Left lung (tissue), 4 donors: ENCODE measurements at regions not wholly inside any gene's neighbourhood (a gene's known extent, or its start where the extent isn't known, plus 50 kb on each side); places are given as distances from the start of the nearest gene placed in this dataset.

Experiments used
- ATAC-seq: fragments of 200-7000 bp; cut with Tn5 transposase; one replicate; pipeline ENCODE4 v1.9.1; 2020; ENCODE audit warnings: moderate library complexity
- DNase-seq, 4 donors: peaks; one replicate each; pipeline ENCODE4 v3.0.0-alpha.2; 2013 to 2020
- H3K27ac ChIP-seq, 2 donors: fragments of 200-600 bp; sonication (generic) in 1 of 2; one replicate each; pipeline versions ENCODE4 v1.5.0 to v1.8.0; 2020 to 2021
- H3K27me3 ChIP-seq, 2 donors: fragments of 200-600 bp; sonication (generic) in 1 of 2; one replicate each; pipeline versions ENCODE4 v1.5.0 to v1.8.0; 2020 to 2021
- H3K36me3 ChIP-seq, 2 donors: fragments of 200-600 bp; sonication (generic) in 1 of 2; one replicate each; pipeline versions ENCODE4 v1.5.0 to v1.8.0; 2020 to 2021
- H3K4me1 ChIP-seq, 2 donors: fragments of 200-600 bp; one replicate each; pipeline ENCODE4 v1.8.0; 2021
- H3K4me3 ChIP-seq, 2 donors: fragments of 200-600 bp; sonication (generic) in 1 of 2; one replicate each; pipeline versions ENCODE4 v1.5.0 to v1.8.0; 2020 to 2021; ENCODE audit warnings: mild to moderate bottlenecking in 1 of 2
- H3K9me3 ChIP-seq, 2 donors: fragments of 200-600 bp; sonication (generic) in 1 of 2; one replicate each; pipeline versions ENCODE4 v1.5.0 to v1.8.0; 2020 to 2021
- CTCF ChIP-seq, 2 donors: fragments of 200-600 bp; sonication (generic) in 1 of 2; IDR thresholded peaks; one replicate each; pipeline versions ENCODE4 v1.5.0 to v1.8.0; 2021; ENCODE audit warnings: antibody characterized with exemption in 2 of 2
- intact Hi-C, 2 donors: fragments of 100-400 bp; cut with DNase I; formaldehyde crosslinking; loops; one replicate each; pipeline versions ENCODE4 v1.11.2 to v1.14.2; 2022
- donor health status: DM: no; HTN: yes; CAD: no.
- donor health status: DM: no; HTN: no; CAD: no.

GRCh38 chr14:97453991-97454390 lies 656.8 kb downstream of the VRK1 start:
- Histone ChIP-seq H3K4me3 (no peak overlapping the region), H3K27me3 (peaks cover 0 to 31% of the 10 kb centered on the region in 2 donors), H3K4me1 (no peaks in the 10 kb centered on the region), H3K27ac (no peak overlapping the region), H3K36me3 (no peaks in the 10 kb centered on the region), H3K9me3 (no peaks in the 10 kb centered on the region)
- intact Hi-C loops: no loop called here
- ATAC-seq: no peak
- no peak for DNase-seq
- TF ChIP-seq CTCF (IDR thresholded peaks at IDR 0.05): no peak

GRCh38 chr14:97456462-97456861 lies 659.3 kb downstream of the VRK1 start:
- H3K4me1 ChIP-seq: peaks cover 0 to 3% of the 10 kb centered on the region in 2 donors
- intact Hi-C loops: no loop called here
- H3K9me3 ChIP-seq: peaks cover 0 to under 1% of the 10 kb centered on the region in 2 donors
- no peaks in the 10 kb centered on the region for H3K36me3 ChIP-seq
- no peak overlapping the region for H3K4me3 ChIP-seq
- no peak for TF ChIP-seq CTCF (IDR thresholded peaks at IDR 0.05)
- peaks cover 0 to 39% of the 10 kb centered on the region in 2 donors for H3K27me3 ChIP-seq
- no peak for DNase-seq
- no peak for ATAC-seq
- H3K27ac ChIP-seq: peak overlapping the region in 1 of 2 donors; percentile 23

- Histone ChIP-seq H3K4me3 (no peak overlapping the region), H3K27me3 (peaks cover 0 to 39% of the 10 kb centered on the region in 2 donors), H3K4me1 (peaks cover 0 to 3% of the 10 kb centered on the region in 2 donors), H3K27ac (peak overlapping the region in 1 of 2 donors; percentile 23), H3K36me3 (no peaks in the 10 kb centered on the region), H3K9me3 (peaks cover 0 to 6% of the 10 kb centered on the region in 2 donors)
- DNase-seq: no peak
- intact Hi-C loops: no loop called here
- ATAC-seq: no peak
- no peak for TF ChIP-seq CTCF (IDR thresholded peaks at IDR 0.05)
These were observed 659.8 kb downstream of the VRK1 start for GRCh38 chr14:97456958-97457357.

- no peaks in the 10 kb centered on the region for H3K36me3 ChIP-seq
- H3K4me1 ChIP-seq: peaks cover 0 to 3% of the 10 kb centered on the region in 2 donors
- peaks cover 0 to 7% of the 10 kb centered on the region in 2 donors for H3K9me3 ChIP-seq
- DNase-seq (no peak), ATAC-seq (no peak)
- TF ChIP-seq CTCF (IDR thresholded peaks at IDR 0.05): no peak
- H3K27me3 ChIP-seq: peaks cover 0 to 39% of the 10 kb centered on the region in 2 donors
- intact Hi-C loops: no loop called here
- no peak overlapping the region for H3K4me3 ChIP-seq
- no peak overlapping the region for H3K27ac ChIP-seq
These were observed 660.4 kb downstream of the VRK1 start for GRCh38 chr14:97457575-97458085.

GRCh38 chr14:97458255-97458654 lies 661.1 kb downstream of the VRK1 start:
- DNase-seq: peak in 1 of 4 donors; percentile 2
- intact Hi-C loops: no loop called here
- TF ChIP-seq CTCF (IDR thresholded peaks at IDR 0.05): no peak
- H3K27me3 ChIP-seq: peaks cover 0 to 39% of the 10 kb centered on the region in 2 donors
- no peak for ATAC-seq
- no peaks in the 10 kb centered on the region for H3K36me3 ChIP-seq
- no peak overlapping the region for H3K27ac ChIP-seq
- peaks cover 0 to 10% of the 10 kb centered on the region in 2 donors for H3K9me3 ChIP-seq
- H3K4me1 ChIP-seq: peaks cover 0 to 3% of the 10 kb centered on the region in 2 donors
- no peak overlapping the region for H3K4me3 ChIP-seq
